Astrocyte (in vitro differentiated cells and primary cell): ENCODE measurements at regions not wholly inside any gene's neighbourhood (a gene's known extent, or its start where the extent isn't known, plus 50 kb on each side); places are given as distances from the start of the nearest gene placed in this dataset.

ENCODE experiments used
- DNase-seq: peaks from one replicate; pipeline ENCODE4 v3.0.0-alpha.2; 2010; ENCODE audit warnings: low read depth
- FAIRE-seq: peaks from 2 replicates; lab custom pipeline; 2011; peaks lifted over from hg19 to GRCh38; lab: Jason Lieb, UNC
- H2AFZ ChIP-seq: 2 replicates; pipeline ENCODE4 v1.6.0; 2012; ENCODE audit warnings: low read depth, low read length, inconsistent platforms
- H3K27ac ChIP-seq: 2 replicates; pipeline ENCODE4 v1.5.1; 2011; ENCODE audit warnings: low read depth, low read length, inconsistent platforms
- H3K27me3 ChIP-seq: 2 replicates; pipeline ENCODE4 v1.6.0; 2011; ENCODE audit warnings: low read length, inconsistent platforms; ENCODE audit not compliant: insufficient read depth
- H3K36me3 ChIP-seq: 2 replicates; pipeline ENCODE4 v1.5.1; 2011; ENCODE audit warnings: low read length, inconsistent platforms; ENCODE audit not compliant: insufficient read depth
- H3K4me1 ChIP-seq: 2 replicates; pipeline ENCODE4 v1.5.1; 2011; ENCODE audit warnings: low read length, inconsistent platforms; ENCODE audit not compliant: insufficient read depth
- H3K4me2 ChIP-seq: 2 replicates; pipeline ENCODE4 v1.6.0; 2012; ENCODE audit warnings: low read length, inconsistent platforms
- H3K4me3 ChIP-seq: 2 replicates; pipeline ENCODE4 v1.5.1; 2011; ENCODE audit warnings: low read depth, mild to moderate bottlenecking, low read length, inconsistent platforms; ENCODE audit not compliant: insufficient read depth
- H3K79me2 ChIP-seq: 2 replicates; pipeline ENCODE4 v1.6.0; 2012; ENCODE audit warnings: mild to moderate bottlenecking, low read length, inconsistent platforms; ENCODE audit not compliant: insufficient read depth
- H3K9ac ChIP-seq: 2 replicates; pipeline ENCODE4 v1.6.0; 2012; ENCODE audit warnings: mild to moderate bottlenecking, low read length, inconsistent platforms
- H3K9me3 ChIP-seq: 2 replicates; pipeline ENCODE4 v1.5.1; 2012; ENCODE audit warnings: low read depth, mild to moderate bottlenecking, low read length, inconsistent platforms; ENCODE audit not compliant: insufficient read depth
- H4K20me1 ChIP-seq: 2 replicates; pipeline ENCODE4 v1.6.0; 2012; ENCODE audit warnings: low read length, inconsistent platforms; ENCODE audit not compliant: insufficient read depth
- H3K27ac Mint-ChIP-seq: one replicate; pipeline ENCODE4 v1.8.0; 2021; ENCODE audit warnings: mild to moderate bottlenecking, mixed read lengths; ENCODE audit not compliant: unreplicated experiment
- H3K27me3 Mint-ChIP-seq: one replicate; pipeline ENCODE4 v1.8.0; 2021; ENCODE audit warnings: low read depth, mixed read lengths; ENCODE audit not compliant: unreplicated experiment
- H3K36me3 Mint-ChIP-seq: one replicate; pipeline ENCODE4 v1.8.0; 2021; ENCODE audit warnings: low read depth, mixed read lengths; ENCODE audit not compliant: unreplicated experiment
- H3K4me1 Mint-ChIP-seq: one replicate; pipeline ENCODE4 v1.8.0; 2021; ENCODE audit warnings: low read depth, mixed read lengths; ENCODE audit not compliant: unreplicated experiment
- H3K4me3 Mint-ChIP-seq: one replicate; pipeline ENCODE4 v1.8.0; 2021; ENCODE audit warnings: mild to moderate bottlenecking, moderate library complexity, mixed read lengths; ENCODE audit not compliant: unreplicated experiment
- H3K9me3 Mint-ChIP-seq: one replicate; pipeline ENCODE4 v1.8.0; 2021; ENCODE audit warnings: mild to moderate bottlenecking, mixed read lengths; ENCODE audit not compliant: unreplicated experiment
- EZH2 ChIP-seq: IDR thresholded peaks from 2 replicates; pipeline ENCODE4 v1.6.1; 2012; ENCODE audit warnings: mild to moderate bottlenecking, low read length, inconsistent platforms; ENCODE audit not compliant: insufficient read depth
- TF ChIP-seq, protein P1 (sequence below): IDR thresholded peaks from 2 replicates; pipeline ENCODE4 v1.5.1; 2011; ENCODE audit warnings: low read depth, mild to moderate bottlenecking, inconsistent platforms, low read length, moderate library complexity; ENCODE audit not compliant: insufficient read depth

DNA sequence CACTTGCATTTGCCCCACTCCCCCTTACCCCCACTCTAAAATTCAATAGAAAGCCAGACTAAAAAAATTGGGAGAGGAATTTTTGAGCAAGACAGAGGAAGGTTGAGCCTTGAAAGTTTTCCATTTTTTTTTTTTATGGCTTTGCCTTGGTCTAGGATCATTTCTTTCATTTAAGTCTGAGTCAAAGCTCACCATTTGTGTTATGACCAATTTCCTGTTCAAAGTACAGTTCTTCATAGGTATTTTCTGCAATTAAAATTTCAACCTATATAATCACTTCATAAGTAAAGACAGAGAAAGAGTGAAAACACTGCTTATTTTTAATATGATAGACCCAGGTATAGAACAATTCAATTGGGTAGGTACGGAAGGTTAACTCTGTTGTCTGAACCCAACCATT is 436.6 kb upstream of the ADGRL2 start:
- Histone ChIP-seq H3K9ac (no peak overlapping the region), H3K4me1 (no peaks in the 10 kb centered on the region), H3K27ac (no peak overlapping the region), H3K27me3 (no peaks in the 10 kb centered on the region), H4K20me1 (no peaks in the 10 kb centered on the region), H3K9me3 (no peaks in the 10 kb centered on the region), H3K4me2 (no peak overlapping the region), H3K36me3 (no peaks in the 10 kb centered on the region), H2AFZ (no peak overlapping the region), H3K79me2 (no peaks in the 10 kb centered on the region), H3K4me3 (no peak overlapping the region)
- DNase-seq (no peak), FAIRE-seq (no peak)
- Mint-ChIP-seq H3K9me3 (no peaks in the 10 kb centered on the region), H3K27me3 (no peaks in the 10 kb centered on the region), H3K4me1 (peaks cover 6% of the 10 kb centered on the region), H3K4me3 (no peak overlapping the region), H3K36me3 (no peaks in the 10 kb centered on the region), H3K27ac (no peak overlapping the region)
- TF ChIP-seq, protein P1, sequence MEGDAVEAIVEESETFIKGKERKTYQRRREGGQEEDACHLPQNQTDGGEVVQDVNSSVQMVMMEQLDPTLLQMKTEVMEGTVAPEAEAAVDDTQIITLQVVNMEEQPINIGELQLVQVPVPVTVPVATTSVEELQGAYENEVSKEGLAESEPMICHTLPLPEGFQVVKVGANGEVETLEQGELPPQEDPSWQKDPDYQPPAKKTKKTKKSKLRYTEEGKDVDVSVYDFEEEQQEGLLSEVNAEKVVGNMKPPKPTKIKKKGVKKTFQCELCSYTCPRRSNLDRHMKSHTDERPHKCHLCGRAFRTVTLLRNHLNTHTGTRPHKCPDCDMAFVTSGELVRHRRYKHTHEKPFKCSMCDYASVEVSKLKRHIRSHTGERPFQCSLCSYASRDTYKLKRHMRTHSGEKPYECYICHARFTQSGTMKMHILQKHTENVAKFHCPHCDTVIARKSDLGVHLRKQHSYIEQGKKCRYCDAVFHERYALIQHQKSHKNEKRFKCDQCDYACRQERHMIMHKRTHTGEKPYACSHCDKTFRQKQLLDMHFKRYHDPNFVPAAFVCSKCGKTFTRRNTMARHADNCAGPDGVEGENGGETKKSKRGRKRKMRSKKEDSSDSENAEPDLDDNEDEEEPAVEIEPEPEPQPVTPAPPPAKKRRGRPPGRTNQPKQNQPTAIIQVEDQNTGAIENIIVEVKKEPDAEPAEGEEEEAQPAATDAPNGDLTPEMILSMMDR, result no peak
- no peak for TF ChIP-seq EZH2

DNA sequence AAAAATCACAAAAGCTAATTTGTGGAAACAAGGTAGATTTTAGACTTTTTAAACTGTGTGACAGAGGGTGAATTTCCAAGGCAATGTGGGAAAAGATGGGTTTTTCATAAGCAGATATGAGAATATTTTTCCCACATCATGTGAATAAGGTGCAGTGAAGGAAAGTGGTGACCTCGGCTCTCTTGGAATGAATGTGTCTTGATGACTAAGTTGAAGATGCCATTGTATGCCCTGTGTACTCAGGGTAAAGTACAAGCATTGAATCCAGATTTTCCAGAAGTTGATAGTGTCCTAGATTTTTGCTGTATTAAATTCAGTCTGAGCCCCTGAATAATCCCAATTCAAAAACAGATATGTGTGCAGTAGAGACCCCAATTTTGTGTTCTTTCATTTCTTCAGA is 442.6 kb upstream of the ADGRL2 start:
- no peak overlapping the region for H2AFZ ChIP-seq
- DNase-seq (no peak), FAIRE-seq (no peak)
- H3K4me2 ChIP-seq, result no peak overlapping the region
- H3K4me1 ChIP-seq, result no peaks in the 10 kb centered on the region
- H3K36me3 ChIP-seq, result no peaks in the 10 kb centered on the region
- no peak overlapping the region for H3K27ac ChIP-seq
- TF ChIP-seq EZH2, result no peak
- TF ChIP-seq, protein P1, result no peak
- H3K27me3 ChIP-seq, result no peaks in the 10 kb centered on the region
- no peaks in the 10 kb centered on the region for H3K9me3 Mint-ChIP-seq
- H3K4me1 Mint-ChIP-seq, result peaks cover 6% of the 10 kb centered on the region
- no peak overlapping the region for H3K27ac Mint-ChIP-seq
- no peaks in the 10 kb centered on the region for H3K9me3 ChIP-seq
- H3K4me3 ChIP-seq, result no peak overlapping the region
- no peaks in the 10 kb centered on the region for H3K36me3 Mint-ChIP-seq
- H3K4me3 Mint-ChIP-seq, result no peak overlapping the region
- H3K9ac ChIP-seq, result no peak overlapping the region
- no peaks in the 10 kb centered on the region for H4K20me1 ChIP-seq
- no peaks in the 10 kb centered on the region for H3K27me3 Mint-ChIP-seq
- H3K79me2 ChIP-seq, result no peaks in the 10 kb centered on the region

DNA sequence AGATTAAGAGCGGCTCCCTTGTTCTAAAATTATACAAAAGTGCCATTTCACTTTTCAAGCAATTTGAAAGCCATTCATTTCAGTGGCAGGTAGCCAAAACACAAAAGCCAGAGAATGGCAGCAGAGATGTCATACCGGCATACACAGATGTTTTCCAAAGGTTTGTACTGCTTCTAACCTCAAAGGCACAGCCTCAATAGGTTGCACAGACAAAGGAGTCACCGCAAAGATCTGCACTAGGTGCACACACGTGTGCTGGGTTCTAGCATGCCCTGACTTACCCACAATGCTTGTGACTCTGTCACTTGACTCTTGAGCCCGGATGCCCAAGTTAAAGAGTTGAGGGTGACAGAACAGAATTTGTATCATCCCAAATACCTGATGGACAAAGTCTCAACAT is 448.9 kb upstream of the ADGRL2 start:
- no peak for TF ChIP-seq EZH2
- TF ChIP-seq, protein P1, result no peak
- no peaks in the 10 kb centered on the region for H4K20me1 ChIP-seq
- no peaks in the 10 kb centered on the region for H3K27me3 Mint-ChIP-seq
- H3K27me3 ChIP-seq, result no peaks in the 10 kb centered on the region
- no peak overlapping the region for H3K4me3 ChIP-seq
- no peak overlapping the region for H2AFZ ChIP-seq
- no peak overlapping the region for H3K27ac Mint-ChIP-seq
- no peaks in the 10 kb centered on the region for H3K4me1 ChIP-seq
- H3K79me2 ChIP-seq, result no peaks in the 10 kb centered on the region
- no peak overlapping the region for H3K9ac ChIP-seq
- H3K36me3 ChIP-seq, result no peaks in the 10 kb centered on the region
- DNase-seq (no peak), FAIRE-seq (no peak)
- H3K4me1 Mint-ChIP-seq, result peaks cover 6% of the 10 kb centered on the region
- H3K36me3 Mint-ChIP-seq, result no peaks in the 10 kb centered on the region
- no peaks in the 10 kb centered on the region for H3K9me3 ChIP-seq
- H3K9me3 Mint-ChIP-seq, result no peaks in the 10 kb centered on the region
- no peak overlapping the region for H3K27ac ChIP-seq
- H3K4me2 ChIP-seq, result no peak overlapping the region
- no peak overlapping the region for H3K4me3 Mint-ChIP-seq
